ENCODE measurements at regions not wholly inside any gene's neighbourhood (a gene's known extent, or its start where the extent isn't known, plus 50 kb on each side); places are given as distances from the start of the nearest gene placed in this dataset.

- no peak for DNase-seq (ENCODE audit: extremely low spot score in 2 of 2)
- Histone ChIP-seq H3K4me3 (no peak overlapping the region), H3K27ac (no peak overlapping the region), H3K27me3 (no peaks in the 10 kb centered on the region), H3K9me3 (no peaks in the 10 kb centered on the region), H3K36me3 (no peaks in the 10 kb centered on the region), H3K4me1 (no peaks in the 10 kb centered on the region)
- TF ChIP-seq CTCF (IDR thresholded peaks at IDR 0.05) (no peak), POLR2AphosphoS5 (IDR thresholded peaks at IDR 0.05; ENCODE audit: insufficient read depth in 1 of 2, low read depth in 1 of 2) (no peak), POLR2A (IDR thresholded peaks at IDR 0.05) (no peak)
- intact Hi-C loops (cut with DNase I), result no loop called here
Measured at GRCh38 chr13:103835052-103835451, 768.8 kb upstream of the SLC10A2 start.

- no peak overlapping the region for H3K4me3 ChIP-seq
- H3K4me1 ChIP-seq, result no peaks in the 10 kb centered on the region
- H3K27me3 ChIP-seq, result no peaks in the 10 kb centered on the region
- no peak overlapping the region for H3K27ac ChIP-seq
- TF ChIP-seq POLR2AphosphoS5 (IDR thresholded peaks at IDR 0.05; ENCODE audit: insufficient read depth in 1 of 2, low read depth in 1 of 2) (no peak), CTCF (IDR thresholded peaks at IDR 0.05) (no peak), POLR2A (IDR thresholded peaks at IDR 0.05) (no peak)
- no peak for DNase-seq (ENCODE audit: extremely low spot score in 2 of 2)
- intact Hi-C loops (cut with DNase I), result no loop called here
- no peaks in the 10 kb centered on the region for H3K9me3 ChIP-seq
- H3K36me3 ChIP-seq, result no peaks in the 10 kb centered on the region
Measured at GRCh38 chr13:103833294-103833852, 767.2 kb upstream of the SLC10A2 start.

GRCh38 chr13:103815619-103816018 lies 749.4 kb upstream of the SLC10A2 start:
- DNase-seq (ENCODE audit: extremely low spot score in 2 of 2), result no peak
- intact Hi-C loops (cut with DNase I), result no loop called here
- Histone ChIP-seq H3K36me3 (no peaks in the 10 kb centered on the region), H3K4me1 (no peaks in the 10 kb centered on the region), H3K27me3 (no peaks in the 10 kb centered on the region), H3K4me3 (no peak overlapping the region), H3K9me3 (no peaks in the 10 kb centered on the region), H3K27ac (no peak overlapping the region)
- TF ChIP-seq CTCF (IDR thresholded peaks at IDR 0.05) (no peak), POLR2AphosphoS5 (IDR thresholded peaks at IDR 0.05; ENCODE audit: insufficient read depth in 1 of 2, low read depth in 1 of 2) (no peak), POLR2A (IDR thresholded peaks at IDR 0.05) (no peak)

- H3K27me3 ChIP-seq, result no peaks in the 10 kb centered on the region
- no peak overlapping the region for H3K27ac ChIP-seq
- no peaks in the 10 kb centered on the region for H3K9me3 ChIP-seq
- no peak overlapping the region for H3K4me3 ChIP-seq
- TF ChIP-seq POLR2AphosphoS5 (IDR thresholded peaks at IDR 0.05; ENCODE audit: insufficient read depth in 1 of 2, low read depth in 1 of 2) (no peak), POLR2A (IDR thresholded peaks at IDR 0.05) (no peak), CTCF (IDR thresholded peaks at IDR 0.05) (no peak)
- intact Hi-C loops (cut with DNase I), result no loop called here
- no peaks in the 10 kb centered on the region for H3K4me1 ChIP-seq
- no peak for DNase-seq (ENCODE audit: extremely low spot score in 2 of 2)
- no peaks in the 10 kb centered on the region for H3K36me3 ChIP-seq
Measured at GRCh38 chr13:103812971-103813370, 746.8 kb upstream of the SLC10A2 start.

GRCh38 chr13:103812558-103812957 lies 746.3 kb upstream of the SLC10A2 start:
- TF ChIP-seq POLR2AphosphoS5 (IDR thresholded peaks at IDR 0.05; ENCODE audit: insufficient read depth in 1 of 2, low read depth in 1 of 2) (no peak), CTCF (IDR thresholded peaks at IDR 0.05) (no peak), POLR2A (IDR thresholded peaks at IDR 0.05) (no peak)

More at GRCh38 chr13:103812558-103812957, 746.3 kb upstream of the SLC10A2 start:
- Histone ChIP-seq H3K36me3 (no peaks in the 10 kb centered on the region), H3K27ac (no peak overlapping the region), H3K27me3 (no peaks in the 10 kb centered on the region), H3K9me3 (no peaks in the 10 kb centered on the region), H3K4me1 (no peaks in the 10 kb centered on the region), H3K4me3 (no peak overlapping the region)
- intact Hi-C loops (cut with DNase I), result no loop called here
- DNase-seq (ENCODE audit: extremely low spot score in 2 of 2), result no peak

Measured in vagina (tissue), 2 donors.